IMR-90 (cell line): ENCODE measurements at regions not wholly inside any gene's neighbourhood (a gene's known extent, or its start where the extent isn't known, plus 50 kb on each side); places are given as distances from the start of the nearest gene placed in this dataset.

ENCODE experiments used
- ATAC-seq: fragments of 200-7000 bp; cut with Tn5 transposase; 2 replicates; pipeline ENCODE4 v1.9.1; 2020; ENCODE audit warnings: low read depth, mild to moderate bottlenecking, moderate library complexity
- BruUV-seq: library from RNA; stranded (reverse); fragments of 400-500 nt; replicated peaks from 2 replicates; lab custom pipeline; 2021; lab: Mats Ljungman, UMichigan
- CTCF ChIA-PET: fragments of 300-600 bp; formaldehyde crosslinking; extraction: SDS; loops from one replicate; lab custom pipeline; 2021; ENCODE audit warnings: antibody characterized with exemption; lab: Yijun Ruan, JAX
- POLR2A ChIA-PET: fragments of 300-600 bp; sonication (Branson Sonifier 250); formaldehyde crosslinking; loops from one replicate; lab custom pipeline; 2022; ENCODE audit warnings: antibody characterized with exemption; ENCODE audit not compliant: unreplicated experiment; lab: Charles Lee
- DNase-seq: peaks from one replicate; pipeline ENCODE4 v3.0.0; 2013
- H2AFZ ChIP-seq: replicated peaks from 2 replicates; pipeline ENCODE3; 2013; ENCODE audit warnings: low read length, mild to moderate bottlenecking; ENCODE audit not compliant: poor library complexity
- H2AK5ac ChIP-seq: 2 replicates; pipeline ENCODE4 v1.6.1; 2013; ENCODE audit warnings: low read depth, low read length, inconsistent platforms
- H2AK9ac ChIP-seq: replicated peaks from 2 replicates; pipeline ENCODE3; 2013; ENCODE audit warnings: mild to moderate bottlenecking, low read depth, low read length, moderate library complexity; ENCODE audit not compliant: poor library complexity
- H2BK120ac ChIP-seq: 2 replicates; pipeline ENCODE4 v1.6.1; 2013; ENCODE audit warnings: low read depth, low read length, inconsistent platforms
- H2BK15ac ChIP-seq: 3 replicates; pipeline ENCODE4 v1.6.1; 2013; ENCODE audit warnings: low read depth, low read length, inconsistent platforms
- H2BK20ac ChIP-seq: 2 replicates; pipeline ENCODE4 v1.6.1; 2013; ENCODE audit warnings: low read depth, mild to moderate bottlenecking, inconsistent platforms, low read length, moderate library complexity
- H2BK5ac ChIP-seq: 2 replicates; pipeline ENCODE4 v1.6.1; 2013; ENCODE audit warnings: mild to moderate bottlenecking, low read depth, low read length, inconsistent platforms; ENCODE audit not compliant: poor library complexity, severe bottlenecking
- H3K14ac ChIP-seq: replicated peaks from 2 replicates; pipeline ENCODE4 v1.6.1; 2013; ENCODE audit warnings: low read depth, low read length, inconsistent platforms
- H3K18ac ChIP-seq: 2 replicates; pipeline ENCODE4 v1.6.1; 2013; ENCODE audit warnings: low read depth, low read length, control low read depth
- H3K23ac ChIP-seq: 2 replicates; pipeline ENCODE4 v1.6.1; 2013; ENCODE audit warnings: low read depth, low read length, inconsistent platforms
- H3K27ac ChIP-seq: 2 replicates; pipeline ENCODE4 v1.5.1; 2013; ENCODE audit warnings: mild to moderate bottlenecking, control low read depth, low read length; ENCODE audit not compliant: insufficient read depth
- H3K27me3 ChIP-seq: 2 replicates; pipeline ENCODE4 v1.6.1; 2013; ENCODE audit warnings: low read length; ENCODE audit not compliant: control insufficient read depth, insufficient read depth
- H3K36me3 ChIP-seq: 2 replicates; pipeline ENCODE4 v1.6.1; 2013; ENCODE audit warnings: low read length, mixed read lengths; ENCODE audit not compliant: control insufficient read depth, insufficient read depth
- H3K4ac ChIP-seq: 2 replicates; pipeline ENCODE4 v1.6.1; 2013; ENCODE audit warnings: low read depth, low read length, inconsistent platforms
- H3K4me1 ChIP-seq: 2 replicates; pipeline ENCODE4 v1.6.1; 2013; ENCODE audit warnings: low read length, mixed read lengths; ENCODE audit not compliant: control insufficient read depth, insufficient read depth
- H3K4me2 ChIP-seq: 2 replicates; pipeline ENCODE4 v1.6.1; 2013; ENCODE audit warnings: low read depth, mild to moderate bottlenecking, control low read depth, low read length, moderate library complexity
- H3K4me3 ChIP-seq: 2 replicates; pipeline ENCODE4 v1.5.1; 2013; ENCODE audit warnings: low read depth, mild to moderate bottlenecking, control low read depth, low read length, moderate library complexity; ENCODE audit not compliant: insufficient read depth
- H3K56ac ChIP-seq: 2 replicates; pipeline ENCODE4 v1.6.1; 2013; ENCODE audit warnings: low read length, inconsistent platforms; ENCODE audit not compliant: insufficient read depth; ENCODE audit errors: extremely low read depth
- H3K79me1 ChIP-seq, 2 experiments: 2 replicates each; pipeline ENCODE4 v1.6.1; 2013; ENCODE audit warnings: low read length in 2 of 2, inconsistent platforms in 1 of 2, low read depth in 1 of 2
- H3K9ac ChIP-seq: 2 replicates; pipeline ENCODE4 v1.6.1; 2013; ENCODE audit warnings: low read depth, low read length, control low read depth
- H3K9me1 ChIP-seq: 2 replicates; pipeline ENCODE4 v1.6.1; 2013; ENCODE audit warnings: low read length, inconsistent platforms; ENCODE audit not compliant: insufficient read depth
- H3K9me3 ChIP-seq: 2 replicates; pipeline ENCODE4 v1.6.1; 2013; ENCODE audit warnings: low read length; ENCODE audit not compliant: control insufficient read depth, insufficient read depth
- H4K20me1 ChIP-seq: 2 replicates; pipeline ENCODE4 v1.6.1; 2013; ENCODE audit warnings: low read length, inconsistent platforms; ENCODE audit not compliant: insufficient read depth
- H4K5ac ChIP-seq: 2 replicates; pipeline ENCODE4 v1.6.1; 2013; ENCODE audit warnings: mild to moderate bottlenecking, low read depth, low read length, control low read depth
- H4K8ac ChIP-seq, 2 experiments: 2 replicates each; pipeline ENCODE4 v1.6.1; 2013; ENCODE audit warnings: low read depth in 2 of 2, low read length in 2 of 2, control low read depth in 1 of 2, inconsistent platforms in 1 of 2
- H4K91ac ChIP-seq: 2 replicates; pipeline ENCODE4 v1.6.1; 2013; ENCODE audit warnings: low read depth, low read length, inconsistent platforms; ENCODE audit not compliant: insufficient read depth
- BHLHE40 ChIP-seq: fragments of 150-350 bp; IDR thresholded peaks from 2 replicates; pipeline ENCODE4 v1.6.1; 2016; ENCODE audit warnings: mild to moderate bottlenecking, low read depth, low read length
- FOS ChIP-seq: fragments of 150-350 bp; IDR thresholded peaks from 2 replicates; pipeline ENCODE4 v1.6.1; 2016; ENCODE audit warnings: low read depth, low read length
- MAZ ChIP-seq: IDR thresholded peaks from 2 replicates; pipeline ENCODE4 v1.6.1; 2012; ENCODE audit warnings: low read depth, mild to moderate bottlenecking, low read length, improper control_type of control experiment, moderate library complexity, borderline replicate concordance
- MXI1 ChIP-seq: IDR thresholded peaks from 2 replicates; pipeline ENCODE4 v1.6.1; 2012; ENCODE audit warnings: low read depth, mild to moderate bottlenecking, low read length, moderate library complexity, borderline replicate concordance
- RCOR1 ChIP-seq: IDR thresholded peaks from 2 replicates; pipeline ENCODE4 v1.6.1; 2012; ENCODE audit warnings: mild to moderate bottlenecking, low read length, improper control_type of control experiment; ENCODE audit not compliant: insufficient replicate concordance
- RFX5 ChIP-seq: IDR thresholded peaks from 2 replicates; pipeline ENCODE4 v1.8.0; 2012; ENCODE audit warnings: low read depth, mild to moderate bottlenecking, low read length, moderate library complexity
- SMC3 ChIP-seq: fragments of 150-350 bp; IDR thresholded peaks from 2 replicates; pipeline ENCODE4 v1.6.1; 2016; ENCODE audit warnings: low read depth, mild to moderate bottlenecking, antibody characterized with exemption, low read length, moderate library complexity
- USF2 ChIP-seq: fragments of 150-350 bp; IDR thresholded peaks from 2 replicates; pipeline ENCODE4 v1.6.1; 2017; ENCODE audit warnings: mild to moderate bottlenecking, antibody characterized with exemption, low read length, low read depth
- WGBS, 2 experiments: methylation state at CpG; one replicate each; pipeline versions ENCODE4 v1.1.5 to v1.1.7; 2013; ENCODE audit warnings: missing lambda C conversion rate in 2 of 2; ENCODE audit not compliant: insufficient read length in 1 of 2; ENCODE audit errors: extremely low coverage in 2 of 2; 5-methylcytosine and 5-hydroxymethylcytosine counted together
- dilution Hi-C: fragments of 300-500 bp; cut with HindIII; formaldehyde crosslinking; loops from one replicate; pipeline ENCODE4 v1.14.3; 2018; ENCODE audit warnings: low sequenced_read_pairs; ENCODE audit not compliant: unreplicated experiment
- in situ Hi-C: fragments of 300-500 bp; cut with MboI; formaldehyde crosslinking; loops from 3 replicates; pipeline ENCODE4 v1.14.3; 2019; ENCODE audit warnings: low sequenced_read_pairs, inconsistent platforms, mixed read lengths
- intact Hi-C: fragments of 100-400 bp; cut with micrococcal nuclease; formaldehyde crosslinking; loops from 2 replicates; pipeline ENCODE4 v1.10.0; 2022

GRCh38 chrX:40403757-40404156 is 177.0 kb upstream of the ATP6AP2 start:
- Histone ChIP-seq H4K5ac (no peak overlapping the region), H3K36me3 (no peaks in the 10 kb centered on the region), H3K27ac (no peak overlapping the region), H2BK120ac (no peak overlapping the region), H3K79me1 (no peaks in the 10 kb centered on the region), H3K9me3 (no peaks in the 10 kb centered on the region), H2AFZ (no peak overlapping the region), H3K4ac (no peak overlapping the region), H4K20me1 (no peaks in the 10 kb centered on the region), H3K23ac (no peak overlapping the region), H3K9me1 (no peaks in the 10 kb centered on the region), H3K9ac (no peak overlapping the region), H2BK5ac (no peak overlapping the region), H3K4me3 (no peak overlapping the region), H3K14ac (no peak overlapping the region), H3K56ac (no peak overlapping the region), H2AK5ac (no peak overlapping the region), H3K4me2 (no peak overlapping the region), H2BK20ac (no peak overlapping the region), H2BK15ac (no peak overlapping the region), H3K4me1 (no peaks in the 10 kb centered on the region), H3K27me3 (peaks cover 27% of the 10 kb centered on the region), H2AK9ac (no peak overlapping the region), H4K91ac (no peak overlapping the region), H4K8ac (no peak overlapping the region), H3K18ac (no peak overlapping the region)
- dilution Hi-C loops: no loop called here
- in situ Hi-C loops: no loop called here
- BruUV-seq: no TSS peak
- intact Hi-C loops: no loop called here
- ChIA-PET POLR2A (no interaction called here), CTCF (no interaction called here)
- whole genome bisulfite sequencing, 2 experiments: no CpG with 5 or more reads among the region's 7 CpGs
- TF ChIP-seq SMC3 (no peak), MXI1 (no peak), USF2 (no peak), MAZ (no peak), BHLHE40 (no peak), RFX5 (no peak), RCOR1 (no peak), FOS (no peak)
- DNase-seq (no peak), ATAC-seq (no peak)
